AG04449 (cell line): ENCODE measurements at regions not wholly inside any gene's neighbourhood (a gene's known extent, or its start where the extent isn't known, plus 50 kb on each side); places are given as distances from the start of the nearest gene placed in this dataset.
"Not testable (repeated sequence)": the region's sequence is repeated elsewhere in the genome, so short reads cannot be mapped to it uniquely, and the experiment has no call there.

ENCODE experiments used
- CTCF ChIA-PET: fragments of 350-600 bp; formaldehyde crosslinking; extraction: SDS; loops from one replicate; lab custom pipeline; 2021; ENCODE audit warnings: antibody characterized with exemption; lab: Yijun Ruan, JAX
- POLR2A ChIA-PET: fragments of 400-600, 350-600 bp; formaldehyde crosslinking; extraction: SDS; loops from one replicate; lab custom pipeline; 2020; ENCODE audit warnings: antibody characterized with exemption, inconsistent platforms; lab: Yijun Ruan, JAX
- DNase-seq: peaks from one replicate; pipeline ENCODE4 v3.0.0-alpha.2; 2010; ENCODE audit warnings: low read depth, low spot score
- H3K4me3 ChIP-seq: 2 replicates; pipeline ENCODE4 v1.5.1; 2011; ENCODE audit warnings: low read depth, mild to moderate bottlenecking, control low read depth, low read length
- TF ChIP-seq, protein P1 (sequence below): IDR thresholded peaks from one replicate; pipeline ENCODE4 v1.5.1; 2011; ENCODE audit warnings: mild to moderate bottlenecking, moderate library complexity, low read length, control low read depth, inconsistent platforms; ENCODE audit not compliant: insufficient read depth; ENCODE audit errors: missing control alignments

DNA sequence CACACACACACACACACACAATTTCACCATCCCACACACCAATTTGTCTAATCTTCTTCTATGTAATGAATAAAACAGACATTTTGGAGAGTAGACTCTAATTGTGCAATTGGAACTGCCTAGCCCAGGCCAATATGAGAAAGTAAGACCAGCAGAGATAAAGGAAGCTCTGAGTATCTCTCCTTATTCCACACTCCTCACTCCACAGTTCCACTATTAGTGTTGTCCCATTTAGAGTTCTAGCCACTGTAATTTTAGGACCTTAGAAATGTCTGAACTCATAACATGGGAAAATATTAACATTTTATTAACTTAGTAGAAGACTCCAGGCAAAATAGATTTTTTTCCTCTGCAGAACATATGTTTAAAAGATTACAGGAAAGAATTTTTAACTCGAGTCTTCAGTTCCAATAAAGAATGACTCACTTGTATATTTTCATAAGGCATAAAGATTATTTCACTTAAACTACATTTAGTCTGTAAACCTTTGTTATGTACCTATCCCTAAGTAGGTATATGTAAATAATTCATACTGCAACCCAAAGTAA is 297.6 kb upstream of the INTU start:
- H3K4me3 ChIP-seq, result no peak overlapping the region
- ChIA-PET CTCF (no interaction called here), POLR2A (no interaction called here)
- TF ChIP-seq, protein P1, sequence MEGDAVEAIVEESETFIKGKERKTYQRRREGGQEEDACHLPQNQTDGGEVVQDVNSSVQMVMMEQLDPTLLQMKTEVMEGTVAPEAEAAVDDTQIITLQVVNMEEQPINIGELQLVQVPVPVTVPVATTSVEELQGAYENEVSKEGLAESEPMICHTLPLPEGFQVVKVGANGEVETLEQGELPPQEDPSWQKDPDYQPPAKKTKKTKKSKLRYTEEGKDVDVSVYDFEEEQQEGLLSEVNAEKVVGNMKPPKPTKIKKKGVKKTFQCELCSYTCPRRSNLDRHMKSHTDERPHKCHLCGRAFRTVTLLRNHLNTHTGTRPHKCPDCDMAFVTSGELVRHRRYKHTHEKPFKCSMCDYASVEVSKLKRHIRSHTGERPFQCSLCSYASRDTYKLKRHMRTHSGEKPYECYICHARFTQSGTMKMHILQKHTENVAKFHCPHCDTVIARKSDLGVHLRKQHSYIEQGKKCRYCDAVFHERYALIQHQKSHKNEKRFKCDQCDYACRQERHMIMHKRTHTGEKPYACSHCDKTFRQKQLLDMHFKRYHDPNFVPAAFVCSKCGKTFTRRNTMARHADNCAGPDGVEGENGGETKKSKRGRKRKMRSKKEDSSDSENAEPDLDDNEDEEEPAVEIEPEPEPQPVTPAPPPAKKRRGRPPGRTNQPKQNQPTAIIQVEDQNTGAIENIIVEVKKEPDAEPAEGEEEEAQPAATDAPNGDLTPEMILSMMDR, result no peak
- DNase-seq, result no peak

DNA sequence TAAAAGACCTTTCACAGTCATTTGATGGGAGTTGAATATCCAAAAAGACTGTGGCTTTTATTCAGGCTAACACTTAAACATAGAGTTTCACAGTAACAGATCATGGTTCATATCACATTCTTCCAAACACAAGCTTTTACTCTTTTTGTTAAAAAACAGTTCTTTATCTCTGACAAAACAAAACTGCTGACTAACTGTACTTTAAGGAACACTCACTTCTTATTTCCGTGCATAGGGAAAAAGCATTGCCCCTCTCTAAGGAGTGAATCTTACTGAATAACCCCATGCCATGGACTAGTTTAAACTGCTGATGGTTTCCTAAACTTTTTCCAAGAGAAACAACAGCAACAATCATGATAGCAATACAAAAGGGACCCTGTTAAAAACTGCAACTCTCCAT is 297.0 kb upstream of the INTU start:
- H3K4me3 ChIP-seq, result no peak overlapping the region
- TF ChIP-seq, protein P1, result no peak
- POLR2A ChIA-PET, result no interaction called here
- no peak for DNase-seq
- CTCF ChIA-PET, result no interaction called here

DNA sequence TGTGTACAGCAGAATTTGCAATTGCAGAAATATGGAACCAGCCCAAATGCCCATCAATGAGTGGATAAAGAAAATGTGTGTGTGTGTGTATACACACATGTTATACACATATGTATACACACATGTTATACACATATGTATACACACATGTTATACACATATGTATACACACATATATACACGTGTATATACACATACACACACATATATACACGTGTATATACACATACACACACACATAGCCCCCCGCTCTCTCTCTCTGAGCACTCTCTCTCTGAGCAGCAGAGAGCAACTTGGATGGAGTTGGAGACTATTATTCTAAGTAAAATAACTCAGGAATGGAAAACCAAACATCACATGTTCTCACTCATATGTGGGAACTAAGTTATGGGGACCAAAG is 289.6 kb upstream of the INTU start:
- H3K4me3 ChIP-seq, POLR2A ChIA-PET, DNase-seq, CTCF ChIA-PET: not testable (repeated sequence)

DNA sequence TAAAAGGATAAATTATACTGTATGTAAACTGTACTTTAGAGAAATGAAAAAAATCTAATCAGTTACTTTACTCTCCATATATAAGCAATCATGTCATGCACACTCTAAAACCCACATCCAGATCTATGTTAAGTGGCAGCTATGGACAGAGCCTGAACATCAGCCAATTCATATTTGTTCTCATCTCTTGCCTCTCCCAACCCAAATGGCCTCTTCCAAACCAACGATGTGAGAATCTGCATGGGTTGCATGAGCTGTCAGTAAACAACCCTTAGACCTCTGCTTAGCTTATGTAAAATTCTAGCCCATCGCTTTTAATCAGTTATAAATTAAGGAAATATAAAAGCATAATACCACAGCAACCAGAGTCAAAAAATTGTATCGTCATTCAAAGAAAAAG is 288.7 kb upstream of the INTU start:
- TF ChIP-seq, protein P1, result no peak
- no peak for DNase-seq
- no peak overlapping the region for H3K4me3 ChIP-seq
- POLR2A ChIA-PET, result no interaction called here
- CTCF ChIA-PET, result interaction anchor here (0.6 kb wide), 1 partner anchor 1606 kb away, joined by 3 read pairs; no protein-coding TSS in a partner anchor

DNA sequence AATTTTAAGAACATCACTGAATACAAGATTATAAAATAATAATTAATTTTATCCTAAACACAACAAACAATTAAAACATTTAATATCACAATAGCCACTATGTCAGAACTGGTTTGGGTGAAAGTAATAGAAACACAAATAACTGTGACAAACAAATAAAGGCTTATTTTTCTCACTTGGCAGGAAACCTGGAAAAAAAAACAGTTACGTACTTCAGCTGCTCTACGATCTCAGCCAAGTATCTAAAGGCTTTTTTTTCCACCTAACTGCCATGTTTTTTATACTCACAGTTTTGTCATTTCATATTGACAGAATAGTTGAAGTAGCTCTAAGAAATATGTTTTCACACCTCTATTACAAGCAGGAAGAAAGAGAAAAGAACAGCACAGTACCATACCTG is 284.8 kb upstream of the INTU start:
- POLR2A ChIA-PET, result no interaction called here

DNA sequence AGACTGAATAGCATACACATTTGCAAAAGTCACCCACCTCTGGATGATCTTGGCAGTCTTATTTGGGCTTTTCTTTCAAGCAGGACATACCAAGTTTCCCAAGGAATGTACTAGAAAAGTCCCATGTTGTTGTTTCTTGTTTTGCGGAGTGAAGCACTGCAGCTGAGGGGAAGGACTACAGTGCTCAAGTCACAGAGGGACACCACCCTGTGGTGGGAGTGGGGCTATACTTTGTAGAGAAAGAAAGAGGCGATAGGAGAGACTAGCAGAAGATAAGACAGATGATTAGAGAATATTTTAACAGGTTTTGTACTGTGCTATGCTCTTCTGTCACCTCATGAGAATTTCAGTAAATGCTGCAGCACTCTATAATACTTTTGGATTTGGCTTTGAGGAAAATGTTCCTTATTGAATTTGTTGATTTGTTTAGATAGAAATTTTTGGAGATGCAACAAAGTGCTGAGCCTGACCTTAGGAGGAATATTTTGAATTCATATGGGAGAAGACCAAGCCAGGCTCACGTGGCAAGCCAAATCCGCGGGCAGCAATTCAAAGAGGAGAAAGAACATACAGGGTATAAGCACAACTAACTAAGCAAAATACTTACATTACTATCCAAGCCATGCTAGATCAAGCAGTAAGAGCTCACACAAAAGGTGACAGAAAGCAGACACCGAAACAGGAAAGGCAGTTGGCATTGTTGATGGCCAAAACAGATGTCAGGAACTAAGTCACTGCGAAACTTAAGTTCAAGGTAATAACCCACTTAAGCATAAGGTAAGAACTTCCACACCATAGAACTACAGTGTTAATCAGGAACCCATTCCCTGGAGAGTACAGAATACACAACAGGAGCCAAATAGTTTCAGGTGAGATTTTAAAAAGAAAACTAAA is 280.3 kb upstream of the INTU start:
- no peak for DNase-seq
- CTCF ChIA-PET, result no interaction called here
- TF ChIP-seq, protein P1, result no peak
- H3K4me3 ChIP-seq, result no peak overlapping the region
- POLR2A ChIA-PET, result no interaction called here

More for the DNA sequence above, 284.8 kb upstream of the INTU start:
- CTCF ChIA-PET, result no interaction called here
- no peak overlapping the region for H3K4me3 ChIP-seq
- no peak for DNase-seq
- TF ChIP-seq, protein P1, result no peak
